ENCODE measurements at regions not wholly inside any gene's neighbourhood (a gene's known extent, or its start where the extent isn't known, plus 50 kb on each side); places are given as distances from the start of the nearest gene placed in this dataset.

DNA sequence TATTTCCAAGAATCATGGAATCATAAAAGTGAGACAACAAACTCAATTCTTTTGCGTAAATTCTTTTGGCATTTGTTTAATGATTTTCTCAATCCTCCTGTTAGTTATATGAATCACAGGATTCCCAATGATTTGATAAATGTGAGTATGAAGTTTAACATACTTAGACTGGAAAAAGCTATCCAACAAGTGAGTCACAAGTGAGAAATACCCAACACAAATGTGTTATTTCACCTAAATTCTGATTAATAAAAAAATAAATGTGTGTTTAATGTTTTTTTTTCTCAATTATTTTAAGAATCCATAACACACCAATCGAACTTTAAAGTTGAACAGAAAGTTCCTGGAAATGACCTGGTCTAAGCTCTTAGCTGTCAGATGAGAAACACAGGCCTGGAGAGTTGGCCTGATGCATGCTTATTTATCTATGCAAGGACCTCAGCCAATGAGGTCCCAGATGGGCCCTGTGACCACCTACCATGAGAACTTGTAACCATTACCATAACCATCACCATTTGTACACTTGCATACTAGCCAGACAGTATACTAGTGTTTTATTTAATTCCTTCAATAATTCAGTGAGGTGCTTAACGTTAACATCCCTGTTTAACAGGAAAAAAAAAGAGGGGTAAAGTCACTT, 386.7 kb downstream of the SPRY1 start:
- no peak for TF ChIP-seq RAD21 (IDR thresholded peaks at IDR 0.05; ENCODE audit: low read length)
- no peak for TF ChIP-seq ELF1 (IDR thresholded peaks at IDR 0.05)
- TF ChIP-seq, protein P1, sequence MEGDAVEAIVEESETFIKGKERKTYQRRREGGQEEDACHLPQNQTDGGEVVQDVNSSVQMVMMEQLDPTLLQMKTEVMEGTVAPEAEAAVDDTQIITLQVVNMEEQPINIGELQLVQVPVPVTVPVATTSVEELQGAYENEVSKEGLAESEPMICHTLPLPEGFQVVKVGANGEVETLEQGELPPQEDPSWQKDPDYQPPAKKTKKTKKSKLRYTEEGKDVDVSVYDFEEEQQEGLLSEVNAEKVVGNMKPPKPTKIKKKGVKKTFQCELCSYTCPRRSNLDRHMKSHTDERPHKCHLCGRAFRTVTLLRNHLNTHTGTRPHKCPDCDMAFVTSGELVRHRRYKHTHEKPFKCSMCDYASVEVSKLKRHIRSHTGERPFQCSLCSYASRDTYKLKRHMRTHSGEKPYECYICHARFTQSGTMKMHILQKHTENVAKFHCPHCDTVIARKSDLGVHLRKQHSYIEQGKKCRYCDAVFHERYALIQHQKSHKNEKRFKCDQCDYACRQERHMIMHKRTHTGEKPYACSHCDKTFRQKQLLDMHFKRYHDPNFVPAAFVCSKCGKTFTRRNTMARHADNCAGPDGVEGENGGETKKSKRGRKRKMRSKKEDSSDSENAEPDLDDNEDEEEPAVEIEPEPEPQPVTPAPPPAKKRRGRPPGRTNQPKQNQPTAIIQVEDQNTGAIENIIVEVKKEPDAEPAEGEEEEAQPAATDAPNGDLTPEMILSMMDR (IDR thresholded peaks at IDR 0.05) = no peak
- no peak for TF ChIP-seq POLR2AphosphoS5 (IDR thresholded peaks at IDR 0.05; ENCODE audit: low read depth, low read length)
- TF ChIP-seq, protein P2, sequence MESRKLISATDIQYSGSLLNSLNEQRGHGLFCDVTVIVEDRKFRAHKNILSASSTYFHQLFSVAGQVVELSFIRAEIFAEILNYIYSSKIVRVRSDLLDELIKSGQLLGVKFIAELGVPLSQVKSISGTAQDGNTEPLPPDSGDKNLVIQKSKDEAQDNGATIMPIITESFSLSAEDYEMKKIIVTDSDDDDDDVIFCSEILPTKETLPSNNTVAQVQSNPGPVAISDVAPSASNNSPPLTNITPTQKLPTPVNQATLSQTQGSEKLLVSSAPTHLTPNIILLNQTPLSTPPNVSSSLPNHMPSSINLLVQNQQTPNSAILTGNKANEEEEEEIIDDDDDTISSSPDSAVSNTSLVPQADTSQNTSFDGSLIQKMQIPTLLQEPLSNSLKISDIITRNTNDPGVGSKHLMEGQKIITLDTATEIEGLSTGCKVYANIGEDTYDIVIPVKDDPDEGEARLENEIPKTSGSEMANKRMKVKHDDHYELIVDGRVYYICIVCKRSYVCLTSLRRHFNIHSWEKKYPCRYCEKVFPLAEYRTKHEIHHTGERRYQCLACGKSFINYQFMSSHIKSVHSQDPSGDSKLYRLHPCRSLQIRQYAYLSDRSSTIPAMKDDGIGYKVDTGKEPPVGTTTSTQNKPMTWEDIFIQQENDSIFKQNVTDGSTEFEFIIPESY (IDR thresholded peaks at IDR 0.05; ENCODE audit: borderline replicate concordance, low read depth) = no peak
- no peak for TF ChIP-seq EZH2phosphoT487 (IDR thresholded peaks at IDR 0.05; ENCODE audit: borderline replicate concordance, low read depth)
- TF ChIP-seq YY1 (IDR thresholded peaks at IDR 0.05; ENCODE audit: low read depth) = no peak
- TF ChIP-seq NRF1 (IDR thresholded peaks at IDR 0.05; ENCODE audit: low read depth, low read length) = no peak
- TF ChIP-seq RFX5 (IDR thresholded peaks at IDR 0.05; ENCODE audit: low read length) = no peak

Measured in SK-N-SH (cell line).